ENCODE measurements at regions not wholly inside any gene's neighbourhood (a gene's known extent, or its start where the extent isn't known, plus 50 kb on each side); places are given as distances from the start of the nearest gene placed in this dataset.

DNA sequence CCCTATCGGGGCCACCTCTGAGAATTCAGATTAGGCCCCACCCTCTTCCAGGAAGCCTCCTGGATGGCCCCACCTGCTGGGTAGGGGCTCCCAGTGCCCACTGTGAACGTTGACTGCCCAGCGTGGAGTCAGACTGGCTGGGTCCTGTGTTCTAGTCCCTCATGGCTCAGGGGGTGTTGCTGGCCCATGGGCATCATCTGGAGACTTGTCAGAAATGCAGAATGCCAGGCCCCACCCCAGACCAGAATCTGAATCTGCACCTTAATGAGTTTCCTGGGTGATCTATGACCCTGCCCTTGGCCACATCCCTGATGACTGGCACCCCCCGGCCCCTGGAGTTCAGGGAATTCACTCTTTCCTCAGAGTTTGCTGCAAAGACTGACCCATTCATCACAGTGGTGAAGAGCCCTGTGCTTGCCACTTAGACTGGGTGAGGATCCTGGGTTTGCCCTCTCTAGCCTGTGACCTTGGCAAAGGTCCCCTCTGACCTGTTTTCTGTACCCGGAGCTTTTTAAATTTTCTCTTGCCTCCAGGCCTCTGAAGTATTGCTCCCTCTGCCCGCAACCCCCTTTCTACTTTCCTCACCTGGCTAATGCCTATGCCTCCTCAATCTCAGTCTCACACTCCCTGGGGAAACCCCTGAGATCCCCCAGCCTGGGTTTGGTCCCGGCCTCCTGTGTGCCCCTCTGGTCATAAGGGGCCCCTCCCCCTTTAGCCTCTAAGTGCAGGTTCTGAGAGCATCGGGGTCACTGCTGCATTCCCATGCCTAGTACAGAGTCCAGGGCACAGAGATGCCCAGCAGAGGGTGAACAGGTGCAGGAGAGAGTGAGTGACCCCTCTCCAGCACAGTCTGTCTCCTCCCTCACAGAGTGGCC lies 184.2 kb downstream of the MATN1 start:
- TF ChIP-seq, protein P1, sequence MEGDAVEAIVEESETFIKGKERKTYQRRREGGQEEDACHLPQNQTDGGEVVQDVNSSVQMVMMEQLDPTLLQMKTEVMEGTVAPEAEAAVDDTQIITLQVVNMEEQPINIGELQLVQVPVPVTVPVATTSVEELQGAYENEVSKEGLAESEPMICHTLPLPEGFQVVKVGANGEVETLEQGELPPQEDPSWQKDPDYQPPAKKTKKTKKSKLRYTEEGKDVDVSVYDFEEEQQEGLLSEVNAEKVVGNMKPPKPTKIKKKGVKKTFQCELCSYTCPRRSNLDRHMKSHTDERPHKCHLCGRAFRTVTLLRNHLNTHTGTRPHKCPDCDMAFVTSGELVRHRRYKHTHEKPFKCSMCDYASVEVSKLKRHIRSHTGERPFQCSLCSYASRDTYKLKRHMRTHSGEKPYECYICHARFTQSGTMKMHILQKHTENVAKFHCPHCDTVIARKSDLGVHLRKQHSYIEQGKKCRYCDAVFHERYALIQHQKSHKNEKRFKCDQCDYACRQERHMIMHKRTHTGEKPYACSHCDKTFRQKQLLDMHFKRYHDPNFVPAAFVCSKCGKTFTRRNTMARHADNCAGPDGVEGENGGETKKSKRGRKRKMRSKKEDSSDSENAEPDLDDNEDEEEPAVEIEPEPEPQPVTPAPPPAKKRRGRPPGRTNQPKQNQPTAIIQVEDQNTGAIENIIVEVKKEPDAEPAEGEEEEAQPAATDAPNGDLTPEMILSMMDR (IDR thresholded peaks at IDR 0.05; ENCODE audit: insufficient read depth, low read depth, low read length), result no peak
- TF ChIP-seq EZH2 (IDR thresholded peaks at IDR 0.05; ENCODE audit: insufficient read depth, low read length), result no peak
